Panc1 (cell line): ENCODE measurements at regions not wholly inside any gene's neighbourhood (a gene's known extent, or its start where the extent isn't known, plus 50 kb on each side); places are given as distances from the start of the nearest gene placed in this dataset.

Experiments
- CTCF ChIP-seq: fragments of 450-650 bp; IDR thresholded peaks from 2 replicates; pipeline ENCODE4 v1.5.1; 2017; ENCODE audit warnings: mild to moderate bottlenecking
- REST ChIP-seq, 2 experiments: IDR thresholded peaks; 2 replicates each; pipeline ENCODE4 v1.6.1; 2011 to 2012; ENCODE audit warnings: low read depth in 2 of 2, control low read depth in 1 of 2, low read length in 1 of 2, mild to moderate bottlenecking in 1 of 2, moderate library complexity in 1 of 2; ENCODE audit not compliant: insufficient read depth in 1 of 2

GRCh38 chr2:2926009-2926857 is 451.4 kb downstream of the EIPR1 start:
- TF ChIP-seq CTCF (no peak), REST (IDR thresholded peaks at IDR 0.05; ENCODE audit: insufficient read depth in 1 of 2, low read depth in 2 of 2, low read length in 1 of 2) (no peak)
